ENCODE measurements at regions not wholly inside any gene's neighbourhood (a gene's known extent, or its start where the extent isn't known, plus 50 kb on each side); places are given as distances from the start of the nearest gene placed in this dataset.
"Not testable (repeated sequence)": the region's sequence is repeated elsewhere in the genome, so short reads cannot be mapped to it uniquely, and the experiment has no call there.

GRCh38 chr6:75031102-75031501, 174.8 kb downstream of the COL12A1 start:
- H2AFZ ChIP-seq (ENCODE audit: low read length); H3K36me3 ChIP-seq (ENCODE audit: insufficient read depth, low read length); H4K20me1 ChIP-seq (ENCODE audit: insufficient read depth, low read length); H3K4me1 ChIP-seq (ENCODE audit: insufficient read depth, low read length, poor library complexity, severe bottlenecking); POLR2A ChIA-PET; H3K4me3 ChIP-seq (ENCODE audit: low read depth, low read length, poor library complexity, severe bottlenecking); H3K79me2 ChIP-seq (ENCODE audit: insufficient read depth, low read depth, low read length); H3K9me3 ChIP-seq (ENCODE audit: low read length); CTCF ChIA-PET (ENCODE audit: unreplicated experiment); H3K9me2 ChIP-seq (ENCODE audit: insufficient read depth, low read length); intact Hi-C loops (cut with micrococcal nuclease; ENCODE audit: unreplicated experiment); H3K27ac ChIP-seq (ENCODE audit: low read depth, low read length, poor library complexity, severe bottlenecking); DNase-seq (ENCODE audit: low spot score); H3K4me2 ChIP-seq (ENCODE audit: low read length); BruUV-seq (replicated peaks): not testable (repeated sequence)

DNA sequence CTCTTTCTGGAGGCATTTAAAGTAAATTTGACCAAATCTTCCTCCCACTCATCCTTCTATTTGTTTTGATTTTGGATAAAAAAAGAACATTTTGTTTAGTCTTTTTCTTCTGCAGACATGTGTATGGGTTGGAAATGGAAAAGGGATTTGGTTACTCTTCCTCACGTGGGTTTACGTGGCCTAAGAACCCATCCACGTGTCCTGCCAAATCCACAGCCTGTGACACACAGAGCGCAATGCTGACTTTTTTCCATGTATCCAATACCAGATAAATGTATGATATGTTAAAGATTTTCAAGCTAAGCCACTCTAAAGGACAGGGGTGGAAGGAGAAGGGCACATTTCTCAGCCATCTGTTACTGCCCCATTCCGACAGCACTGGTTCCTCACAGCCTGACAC, 176.5 kb downstream of the COL12A1 start:
- Histone ChIP-seq H4K20me1 (ENCODE audit: insufficient read depth, low read length) (no peaks in the 10 kb centered on the region), H3K79me2 (ENCODE audit: insufficient read depth, low read depth, low read length) (no peaks in the 10 kb centered on the region), H2AFZ (ENCODE audit: low read length) (no peak overlapping the region), H3K4me1 (ENCODE audit: insufficient read depth, low read length, poor library complexity, severe bottlenecking) (no peaks in the 10 kb centered on the region), H3K27ac (ENCODE audit: low read depth, low read length, poor library complexity, severe bottlenecking) (no peak overlapping the region), H3K4me3 (ENCODE audit: low read depth, low read length, poor library complexity, severe bottlenecking) (no peak overlapping the region), H3K36me3 (ENCODE audit: insufficient read depth, low read length) (no peaks in the 10 kb centered on the region), H3K9me3 (ENCODE audit: low read length) (no peaks in the 10 kb centered on the region), H3K4me2 (ENCODE audit: low read length) (no peak overlapping the region), H3K9me2 (ENCODE audit: insufficient read depth, low read length) (no peaks in the 10 kb centered on the region)
- BruUV-seq (replicated peaks), result no TSS peak
- CTCF ChIA-PET (ENCODE audit: unreplicated experiment), result no interaction called here
- intact Hi-C loops (cut with micrococcal nuclease; ENCODE audit: unreplicated experiment), result no loop called here
- TF ChIP-seq, protein P1, sequence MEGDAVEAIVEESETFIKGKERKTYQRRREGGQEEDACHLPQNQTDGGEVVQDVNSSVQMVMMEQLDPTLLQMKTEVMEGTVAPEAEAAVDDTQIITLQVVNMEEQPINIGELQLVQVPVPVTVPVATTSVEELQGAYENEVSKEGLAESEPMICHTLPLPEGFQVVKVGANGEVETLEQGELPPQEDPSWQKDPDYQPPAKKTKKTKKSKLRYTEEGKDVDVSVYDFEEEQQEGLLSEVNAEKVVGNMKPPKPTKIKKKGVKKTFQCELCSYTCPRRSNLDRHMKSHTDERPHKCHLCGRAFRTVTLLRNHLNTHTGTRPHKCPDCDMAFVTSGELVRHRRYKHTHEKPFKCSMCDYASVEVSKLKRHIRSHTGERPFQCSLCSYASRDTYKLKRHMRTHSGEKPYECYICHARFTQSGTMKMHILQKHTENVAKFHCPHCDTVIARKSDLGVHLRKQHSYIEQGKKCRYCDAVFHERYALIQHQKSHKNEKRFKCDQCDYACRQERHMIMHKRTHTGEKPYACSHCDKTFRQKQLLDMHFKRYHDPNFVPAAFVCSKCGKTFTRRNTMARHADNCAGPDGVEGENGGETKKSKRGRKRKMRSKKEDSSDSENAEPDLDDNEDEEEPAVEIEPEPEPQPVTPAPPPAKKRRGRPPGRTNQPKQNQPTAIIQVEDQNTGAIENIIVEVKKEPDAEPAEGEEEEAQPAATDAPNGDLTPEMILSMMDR (conservative IDR thresholded peaks at IDR 0.05; ENCODE audit: low read length), result no peak
- no peak for TF ChIP-seq EZH2phosphoT487 (IDR thresholded peaks at IDR 0.05; ENCODE audit: borderline replicate concordance, low read depth, low read length)
- POLR2A ChIA-PET, result interaction anchor here (0.6 to 0.7 kb wide), 2 partner anchors 41 to 824 kb away, joined by 4 to 5 read pairs; no protein-coding TSS in a partner anchor
- DNase-seq (ENCODE audit: low spot score), result no peak

DNA sequence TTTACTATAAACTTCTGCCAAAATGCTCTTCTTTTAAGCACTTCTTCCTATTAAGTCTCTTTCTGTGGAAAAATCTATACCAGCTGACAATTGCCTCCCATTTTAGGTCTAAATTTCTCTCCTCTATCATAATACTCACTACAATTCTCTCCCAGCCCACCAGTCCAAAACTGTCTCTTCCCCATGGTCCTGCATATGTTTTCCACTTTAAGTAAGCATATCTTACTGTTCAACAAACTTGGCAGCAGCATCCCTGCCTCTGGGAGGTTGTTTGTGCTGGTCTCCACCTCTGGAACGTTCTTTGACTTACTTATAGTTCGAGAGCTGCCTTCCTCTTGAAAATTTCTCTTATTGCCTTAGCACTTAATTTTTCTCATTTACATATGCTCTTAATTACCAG, 180.5 kb downstream of the COL12A1 start:
- no peaks in the 10 kb centered on the region for H3K9me2 ChIP-seq (ENCODE audit: insufficient read depth, low read length)
- DNase-seq (ENCODE audit: low spot score), result no peak
- no peak overlapping the region for H3K27ac ChIP-seq (ENCODE audit: low read depth, low read length, poor library complexity, severe bottlenecking)
- ChIA-PET CTCF (ENCODE audit: unreplicated experiment) (no interaction called here), POLR2A (interaction anchor here (0.6 to 0.7 kb wide), 2 partner anchors 207 to 1164 kb away, joined by 3 read pairs; no protein-coding TSS in a partner anchor)
- no peaks in the 10 kb centered on the region for H3K79me2 ChIP-seq (ENCODE audit: insufficient read depth, low read depth, low read length)
- TF ChIP-seq, protein P1 (conservative IDR thresholded peaks at IDR 0.05; ENCODE audit: low read length), result no peak
- no peak for TF ChIP-seq EZH2phosphoT487 (IDR thresholded peaks at IDR 0.05; ENCODE audit: borderline replicate concordance, low read depth, low read length)
- intact Hi-C loops (cut with micrococcal nuclease; ENCODE audit: unreplicated experiment), result no loop called here
- no peak overlapping the region for H2AFZ ChIP-seq (ENCODE audit: low read length)
- no peaks in the 10 kb centered on the region for H3K36me3 ChIP-seq (ENCODE audit: insufficient read depth, low read length)
- no TSS peak for BruUV-seq (replicated peaks)
- no peaks in the 10 kb centered on the region for H4K20me1 ChIP-seq (ENCODE audit: insufficient read depth, low read length)
- H3K4me3 ChIP-seq (ENCODE audit: low read depth, low read length, poor library complexity, severe bottlenecking), result no peak overlapping the region
- H3K4me1 ChIP-seq (ENCODE audit: insufficient read depth, low read length, poor library complexity, severe bottlenecking), result no peaks in the 10 kb centered on the region
- no peaks in the 10 kb centered on the region for H3K9me3 ChIP-seq (ENCODE audit: low read length)
- H3K4me2 ChIP-seq (ENCODE audit: low read length), result no peak overlapping the region
